ENCODE measurements at regions not wholly inside any gene's neighbourhood (a gene's known extent, or its start where the extent isn't known, plus 50 kb on each side); places are given as distances from the start of the nearest gene placed in this dataset.

- TF ChIP-seq CTCF (conservative IDR thresholded peaks at IDR 0.05; ENCODE audit: low read depth, low read length) = no peak
Observed at GRCh38 chrX:17298564-17298963, 76.4 kb upstream of the NHS start.

DNA sequence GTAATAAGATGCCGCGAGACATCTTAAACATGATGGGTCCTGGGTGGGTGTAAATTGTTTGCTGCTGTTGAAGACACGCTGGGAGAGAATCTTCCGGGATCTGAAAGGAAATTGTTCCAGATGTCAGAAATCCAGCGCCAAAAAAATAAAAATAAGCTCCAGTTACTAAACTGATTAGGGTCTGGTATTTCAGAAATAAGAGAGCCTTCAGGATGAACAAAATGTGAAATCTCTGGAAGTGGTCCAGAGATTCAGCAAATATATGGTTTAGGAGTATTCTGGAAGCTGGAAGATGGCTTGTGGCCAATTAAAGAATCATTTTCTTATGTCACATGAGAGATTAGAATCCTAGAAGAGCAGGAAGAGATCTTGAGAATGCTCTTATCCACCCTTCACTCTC lies 75.8 kb upstream of the NHS start:
- no peak for DNase-seq (ENCODE audit: low read depth)
- no peak for TF ChIP-seq CTCF (conservative IDR thresholded peaks at IDR 0.05; ENCODE audit: low read depth, low read length)
- H3K4me3 ChIP-seq (ENCODE audit: low read length) = no peak overlapping the region

More at GRCh38 chrX:17298564-17298963, 76.4 kb upstream of the NHS start:
- DNase-seq (ENCODE audit: low read depth) = no peak
- H3K4me3 ChIP-seq (ENCODE audit: low read length) = no peak overlapping the region

DNA sequence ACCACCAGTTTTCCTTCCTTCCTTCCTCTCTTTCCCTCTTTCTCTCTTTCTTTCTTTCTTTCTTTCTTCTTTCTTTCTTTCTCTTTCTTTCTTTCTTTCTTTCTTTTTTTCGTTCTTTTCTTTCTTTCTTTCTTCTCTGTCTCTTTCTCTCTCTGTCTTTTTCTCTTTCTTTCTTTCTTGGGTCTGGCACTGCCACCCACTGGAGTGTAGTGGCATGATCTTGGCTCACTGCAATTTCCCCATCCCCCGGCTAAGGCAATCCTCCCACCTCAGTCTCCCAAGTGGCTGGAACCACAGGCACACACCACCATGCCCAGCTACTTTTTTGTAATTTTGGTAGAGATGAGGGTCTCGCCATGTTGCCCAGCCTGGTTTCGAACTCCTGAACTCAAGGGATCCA lies 51.6 kb upstream of the NHS start:
- H3K4me3 ChIP-seq (ENCODE audit: low read length) = no peak overlapping the region
- no peak for DNase-seq (ENCODE audit: low read depth)
- TF ChIP-seq CTCF (conservative IDR thresholded peaks at IDR 0.05; ENCODE audit: low read depth, low read length) = no peak

Data from retinal pigment epithelial cell (primary cell).